ENCODE measurements at regions not wholly inside any gene's neighbourhood (a gene's known extent, or its start where the extent isn't known, plus 50 kb on each side); places are given as distances from the start of the nearest gene placed in this dataset.

GRCh38 chr7:142356166-142356565 lies 98.3 kb upstream of the PRSS58 start:
- no peak for TF ChIP-seq CTCF (conservative IDR thresholded peaks at IDR 0.05; ENCODE audit: low read depth, low read length)
- no peak for DNase-seq (ENCODE audit: low read depth)
- no peak overlapping the region for H3K4me3 ChIP-seq (ENCODE audit: low read depth, low read length)

- no peak for TF ChIP-seq CTCF (conservative IDR thresholded peaks at IDR 0.05; ENCODE audit: low read depth, low read length)
- no peak overlapping the region for H3K4me3 ChIP-seq (ENCODE audit: low read depth, low read length)
- DNase-seq (ENCODE audit: low read depth), result no peak
These were observed 97.5 kb upstream of the PRSS58 start for GRCh38 chr7:142355328-142355727.

- no peak for DNase-seq (ENCODE audit: low read depth)
- no peak overlapping the region for H3K4me3 ChIP-seq (ENCODE audit: low read depth, low read length)
- TF ChIP-seq CTCF (conservative IDR thresholded peaks at IDR 0.05; ENCODE audit: low read depth, low read length), result no peak
These were observed 95.5 kb upstream of the PRSS58 start for GRCh38 chr7:142353147-142354060.

- DNase-seq (ENCODE audit: low read depth), result no peak
- H3K4me3 ChIP-seq (ENCODE audit: low read depth, low read length), result no peak overlapping the region
- no peak for TF ChIP-seq CTCF (conservative IDR thresholded peaks at IDR 0.05; ENCODE audit: low read depth, low read length)
These were observed 94.7 kb upstream of the PRSS58 start for GRCh38 chr7:142352543-142352942.

- no peak for TF ChIP-seq CTCF (conservative IDR thresholded peaks at IDR 0.05; ENCODE audit: low read depth, low read length)
- H3K4me3 ChIP-seq (ENCODE audit: low read depth, low read length), result no peak overlapping the region
- no peak for DNase-seq (ENCODE audit: low read depth)
These were observed 93.3 kb upstream of the PRSS58 start for GRCh38 chr7:142351145-142351544.

GRCh38 chr7:142349670-142350405 lies 92.0 kb upstream of the PRSS58 start:
- H3K4me3 ChIP-seq (ENCODE audit: low read depth, low read length), result no peak overlapping the region
- no peak for TF ChIP-seq CTCF (conservative IDR thresholded peaks at IDR 0.05; ENCODE audit: low read depth, low read length)
- DNase-seq (ENCODE audit: low read depth), result no peak
